ENCODE measurements at regions not wholly inside any gene's neighbourhood (a gene's known extent, or its start where the extent isn't known, plus 50 kb on each side); places are given as distances from the start of the nearest gene placed in this dataset.

- DNase-seq (ENCODE audit: low read depth in 4 of 4, low spot score in 2 of 4), result no peak
Observed at GRCh38 chr22:49538006-49538405, 289.7 kb downstream of the BRD1 start.

DNA sequence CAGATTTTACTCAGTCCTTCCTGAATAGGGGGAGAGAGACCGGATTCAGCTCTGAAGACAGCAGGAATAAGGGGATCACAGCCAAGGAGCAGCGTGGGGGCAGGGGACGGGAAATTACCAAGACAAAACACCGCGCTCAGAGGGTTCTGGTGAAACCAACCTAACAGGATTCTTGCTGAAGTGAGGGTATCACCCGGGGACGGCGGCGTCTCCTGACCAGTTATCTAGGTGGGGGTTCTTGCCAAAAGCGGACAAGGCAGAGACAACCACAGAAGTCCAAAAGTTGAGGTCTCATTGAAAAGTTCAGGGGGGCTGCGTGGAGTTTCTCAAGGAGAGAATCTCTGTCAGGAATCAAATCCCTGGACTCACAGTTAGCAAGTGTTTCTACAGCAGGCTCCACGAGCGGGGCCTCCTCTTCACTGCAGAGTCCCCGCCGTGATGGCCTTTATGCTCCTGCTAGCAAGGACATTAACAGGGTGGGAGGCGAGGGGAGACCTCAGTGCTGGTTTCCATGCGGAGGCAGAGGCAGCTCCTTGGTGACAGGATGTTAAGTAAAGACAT lies 291.0 kb downstream of the BRD1 start:
- no peak for DNase-seq (ENCODE audit: low read depth in 4 of 4, low spot score in 2 of 4)

GRCh38 chr22:49535527-49536125 lies 292.0 kb downstream of the BRD1 start:
- no peak for DNase-seq (ENCODE audit: low read depth in 4 of 4, low spot score in 2 of 4)

DNA sequence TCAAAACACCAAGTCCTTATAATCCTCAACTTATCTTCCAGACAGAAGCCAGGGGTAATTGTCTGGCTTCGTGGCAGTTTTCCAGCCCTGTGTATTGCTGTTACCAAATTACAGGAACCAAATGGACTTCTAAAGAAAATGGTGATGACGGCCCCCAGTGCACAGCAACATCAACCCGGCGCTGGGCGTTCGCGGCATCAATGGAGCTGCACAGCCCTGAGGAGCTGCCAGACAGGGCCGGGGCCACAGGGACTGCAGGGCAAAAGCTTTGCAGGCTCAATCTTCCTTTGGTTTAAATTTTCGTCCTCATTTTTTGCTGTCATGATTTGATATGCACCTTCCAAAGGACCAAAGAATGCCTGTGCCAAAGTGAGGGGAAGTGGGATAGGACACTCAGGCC lies 292.5 kb downstream of the BRD1 start:
- DNase-seq (ENCODE audit: low read depth in 4 of 4, low spot score in 2 of 4), result no peak

DNA sequence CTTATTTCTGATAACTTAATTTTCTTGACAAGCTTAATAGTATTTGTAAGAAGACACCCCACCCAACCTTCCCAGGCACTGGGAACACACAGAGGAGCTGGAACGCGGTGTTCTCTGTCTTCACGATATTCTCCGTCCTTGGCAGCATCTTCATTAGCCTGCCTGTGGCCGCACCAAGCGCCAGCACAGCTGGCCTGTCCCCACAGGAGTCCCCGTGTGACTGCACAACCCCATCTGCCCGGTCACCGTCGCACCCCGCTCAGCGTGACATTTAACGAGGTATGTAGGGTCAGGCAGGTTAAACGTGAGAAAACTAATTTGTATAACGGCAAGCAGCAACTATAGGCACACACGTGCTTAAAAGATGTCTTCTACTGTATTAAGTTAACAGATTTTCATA lies 293.3 kb downstream of the BRD1 start:
- no peak for DNase-seq (ENCODE audit: low read depth in 4 of 4, low spot score in 2 of 4)

DNA sequence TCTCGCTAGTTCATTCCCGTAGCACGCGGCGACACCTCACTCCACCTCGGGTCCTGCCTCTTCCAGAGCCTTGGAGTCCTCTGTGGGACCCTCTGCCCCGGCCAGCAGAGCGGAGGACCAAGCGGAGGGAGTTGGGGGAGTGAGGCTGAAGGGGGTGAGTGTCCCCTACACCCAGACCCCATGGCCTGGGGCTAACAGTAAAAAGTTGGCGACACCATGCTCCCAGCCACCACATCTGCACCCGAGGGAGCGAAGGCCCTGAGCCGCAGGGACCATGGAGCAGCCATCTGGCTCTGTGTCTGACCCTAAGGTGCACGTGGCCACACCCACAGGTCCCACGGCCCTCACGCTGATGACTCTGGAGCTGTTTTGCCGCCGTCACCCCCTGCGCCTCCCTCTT lies 293.8 kb downstream of the BRD1 start:
- DNase-seq (ENCODE audit: low read depth in 4 of 4, low spot score in 2 of 4), result no peak

DNA sequence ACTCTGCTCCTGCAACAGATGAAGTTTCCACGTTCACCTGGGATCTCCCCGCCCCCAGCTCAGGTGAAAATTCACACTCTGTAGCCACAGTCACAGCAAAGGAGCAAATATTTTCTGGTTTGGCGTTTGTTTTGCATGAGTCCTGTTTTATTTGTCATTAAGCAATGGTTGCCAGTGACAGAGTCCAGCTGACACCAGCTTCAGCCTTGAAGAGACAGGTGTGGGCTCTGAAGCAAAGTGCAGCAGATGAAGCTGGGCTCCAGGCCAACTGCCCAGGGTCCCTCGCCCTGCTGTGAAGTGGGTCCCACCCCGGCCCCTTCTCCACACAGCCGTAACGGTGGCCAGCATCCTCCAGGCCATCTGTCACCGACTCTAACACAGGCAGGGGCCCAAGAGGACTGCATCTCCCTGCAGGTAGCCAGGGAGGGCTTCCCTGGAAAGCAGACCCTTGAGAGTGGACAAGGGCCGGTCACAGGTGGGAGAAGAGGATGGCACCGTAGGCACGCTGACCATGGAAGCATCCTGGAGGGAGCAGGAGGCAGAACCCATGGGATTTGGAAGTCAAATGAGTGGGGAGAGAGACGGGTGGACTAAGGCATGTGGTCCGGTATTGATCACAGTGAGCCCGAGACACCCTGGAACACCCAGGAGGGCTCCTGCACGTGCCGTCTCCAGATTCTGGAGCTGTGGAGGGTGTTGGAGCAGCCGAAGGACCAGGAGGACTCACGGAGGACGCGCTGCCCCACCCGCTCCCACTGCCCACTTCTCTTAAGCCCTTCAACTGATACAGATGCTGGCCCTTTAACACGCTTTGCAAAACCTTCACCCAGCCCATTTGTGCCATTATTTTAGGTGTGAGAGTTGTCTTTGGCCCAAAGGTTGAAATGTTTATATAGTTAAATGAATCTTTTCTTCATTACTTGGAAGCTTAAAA lies 294.5 kb downstream of the BRD1 start:
- no peak for DNase-seq (ENCODE audit: low read depth in 4 of 4, low spot score in 2 of 4)

DNA sequence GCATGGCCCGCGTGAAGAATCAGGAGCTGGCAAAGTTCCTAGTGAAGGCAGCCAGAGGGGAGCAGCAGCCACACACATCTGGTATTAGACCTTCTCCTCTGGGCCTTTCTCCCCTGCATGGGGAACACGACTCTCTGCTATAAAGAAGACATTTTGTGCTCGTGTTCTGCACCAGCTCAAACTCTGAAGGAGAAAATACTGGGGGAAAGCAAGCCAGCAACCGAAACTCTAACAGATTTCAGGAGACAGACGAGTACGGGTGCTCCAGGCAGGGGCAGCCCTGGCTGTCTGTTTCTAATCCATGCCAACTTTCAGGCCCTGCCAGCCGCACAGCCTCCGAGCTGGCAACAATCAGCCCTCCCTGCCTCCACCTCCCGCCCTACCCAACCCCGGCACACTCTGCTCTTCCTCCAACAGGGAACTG lies 296.3 kb downstream of the BRD1 start:
- no peak for DNase-seq (ENCODE audit: low read depth in 4 of 4, low spot score in 2 of 4)

- no peak for DNase-seq (ENCODE audit: low read depth in 4 of 4, low spot score in 2 of 4)
Observed at GRCh38 chr22:49530671-49531367, 296.9 kb downstream of the BRD1 start.

- no peak for DNase-seq (ENCODE audit: low read depth in 4 of 4, low spot score in 2 of 4)
Observed at GRCh38 chr22:49528420-49528720, 299.3 kb downstream of the BRD1 start.

- DNase-seq (ENCODE audit: low read depth in 4 of 4, low spot score in 2 of 4), result no peak
Observed at GRCh38 chr22:49527611-49528419, 299.9 kb downstream of the BRD1 start.

DNA sequence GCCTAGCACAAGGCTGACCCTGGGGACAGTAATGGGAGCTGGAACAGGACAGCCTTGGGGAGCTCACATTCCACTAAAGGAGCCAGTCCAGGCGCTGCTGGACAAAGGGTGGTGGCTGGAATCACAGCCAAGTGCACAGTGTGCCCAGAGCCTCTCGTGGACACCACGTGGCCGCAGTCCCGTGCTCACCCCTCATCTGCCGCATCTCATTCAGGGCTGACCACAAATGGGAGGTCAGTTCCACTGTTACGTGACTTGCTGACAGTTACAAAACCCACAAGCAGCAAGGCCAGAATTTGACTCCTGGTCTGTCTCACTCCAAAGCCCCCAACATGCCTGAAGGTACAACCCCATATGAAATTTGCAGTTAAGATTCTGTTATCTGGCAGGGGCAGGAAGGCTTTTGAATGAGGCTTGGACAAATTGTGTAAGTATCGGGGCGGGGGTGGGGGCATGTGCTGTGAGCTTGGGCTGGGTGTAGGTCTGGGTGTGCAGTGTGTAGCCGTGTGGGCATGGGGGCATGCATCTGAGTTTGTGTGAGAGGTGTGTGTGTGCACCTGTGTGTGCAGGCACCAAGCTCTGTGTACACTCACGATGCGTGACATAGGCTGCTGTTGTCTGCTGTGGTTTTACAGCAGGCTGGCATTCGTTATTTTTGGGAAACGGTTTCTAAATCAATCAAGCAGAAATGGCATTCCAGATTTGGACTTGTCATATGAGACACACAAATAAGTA lies 301.7 kb downstream of the BRD1 start:
- DNase-seq (ENCODE audit: low read depth in 4 of 4, low spot score in 2 of 4), result no peak

GRCh38 chr22:49525360-49525759 lies 302.3 kb downstream of the BRD1 start:
- DNase-seq (ENCODE audit: low read depth in 4 of 4, low spot score in 2 of 4), result no peak

GRCh38 chr22:49524362-49524761 lies 303.3 kb downstream of the BRD1 start:
- DNase-seq (ENCODE audit: low read depth in 4 of 4, low spot score in 2 of 4), result no peak

DNA sequence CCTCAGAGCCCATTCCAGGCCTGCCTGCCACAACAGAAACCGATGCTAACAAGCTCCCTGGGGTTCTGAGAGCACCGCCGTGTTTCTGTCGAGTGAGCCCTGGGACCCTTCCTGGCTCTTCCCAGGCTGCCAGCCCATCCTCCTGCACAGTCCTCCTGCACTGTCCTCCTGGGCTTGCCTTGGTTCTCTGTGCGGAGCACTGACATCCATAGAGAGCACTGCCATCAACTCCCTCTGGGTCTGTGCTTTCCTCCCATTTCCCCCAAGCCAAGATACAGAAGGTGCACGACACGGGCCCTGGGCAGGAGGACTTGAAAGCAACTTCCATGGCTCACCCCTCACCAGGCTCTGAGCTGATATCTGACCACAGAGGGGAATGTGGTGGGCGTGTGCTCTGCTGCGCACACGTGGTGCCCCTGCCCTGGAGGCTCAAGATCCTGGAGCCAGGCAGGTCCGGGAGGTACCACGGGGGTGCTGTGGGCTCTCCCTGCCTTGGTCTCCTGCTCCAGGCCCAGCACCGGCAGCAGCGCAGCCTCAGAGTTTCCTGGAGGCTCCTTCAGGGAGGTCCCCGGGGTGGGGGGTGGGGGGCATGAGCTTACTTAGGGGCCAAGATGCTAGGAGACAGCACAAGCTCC lies 304.2 kb downstream of the BRD1 start:
- DNase-seq (ENCODE audit: low read depth in 4 of 4, low spot score in 2 of 4), result no peak

- DNase-seq (ENCODE audit: low read depth in 4 of 4, low spot score in 2 of 4), result no peak
Observed at GRCh38 chr22:49522582-49523373, 304.9 kb downstream of the BRD1 start.

- no peak for DNase-seq (ENCODE audit: low read depth in 4 of 4, low spot score in 2 of 4)
Observed at GRCh38 chr22:49521787-49522224, 305.9 kb downstream of the BRD1 start.

DNA sequence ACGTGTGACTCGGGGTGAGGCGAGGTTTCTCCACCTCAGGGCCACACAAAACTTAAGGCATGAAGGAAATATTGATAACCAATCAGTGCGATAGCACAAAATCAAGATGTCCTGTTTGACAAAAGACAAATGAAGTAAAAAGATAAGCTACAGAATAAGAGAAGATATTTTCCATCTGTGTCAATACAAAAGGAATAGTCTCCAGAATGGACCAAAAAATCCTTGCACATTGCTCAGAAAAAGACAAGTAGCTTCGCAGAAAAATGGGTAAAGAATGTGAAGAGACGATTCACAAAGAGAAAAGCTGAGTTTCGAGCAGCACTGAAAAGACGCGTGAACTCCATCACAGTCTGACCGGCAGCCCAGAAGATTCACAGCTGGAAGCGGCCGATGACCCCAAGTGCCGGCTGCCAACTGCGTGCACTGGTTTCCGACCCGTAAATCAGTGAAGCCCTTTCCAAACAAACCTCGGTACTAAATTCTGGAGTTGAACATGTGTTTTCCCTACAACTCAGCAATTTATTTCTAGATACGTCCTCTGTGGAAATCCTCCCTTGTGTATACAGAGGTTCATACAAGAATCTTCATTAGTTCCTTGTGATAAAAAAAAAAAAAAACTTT lies 308.4 kb downstream of the BRD1 start:
- DNase-seq (ENCODE audit: low read depth in 4 of 4, low spot score in 2 of 4), result no peak

All from left renal cortex interstitium (tissue), 4 donors.